HL-60 (cell line): ENCODE measurements at regions not wholly inside any gene's neighbourhood (a gene's known extent, or its start where the extent isn't known, plus 50 kb on each side); places are given as distances from the start of the nearest gene placed in this dataset.

ENCODE experiments used
- CTCF ChIP-seq: IDR thresholded peaks from one replicate; pipeline ENCODE4 v1.5.1; 2011; ENCODE audit warnings: low read length, control low read depth, inconsistent platforms; ENCODE audit not compliant: insufficient read depth
- GABPA ChIP-seq: IDR thresholded peaks from 2 replicates; pipeline ENCODE4 v1.6.1; 2012; ENCODE audit warnings: low read depth
- POLR2AphosphoS5 ChIP-seq: IDR thresholded peaks from 2 replicates; pipeline ENCODE4 v1.6.1; 2012; ENCODE audit warnings: low read depth
- SPI1 ChIP-seq: IDR thresholded peaks from 2 replicates; pipeline ENCODE4 v1.6.1; 2012; ENCODE audit warnings: low read depth, mild to moderate bottlenecking, borderline replicate concordance

GRCh38 chr7:42672339-42672999 is 239.4 kb downstream of the C7orf25 start:
- TF ChIP-seq CTCF = no peak
- TF ChIP-seq POLR2AphosphoS5 = no peak
- TF ChIP-seq GABPA = no peak
- no peak for TF ChIP-seq SPI1
